Skin of body (tissue), 1 donor: ENCODE measurements at regions not wholly inside any gene's neighbourhood (a gene's known extent, or its start where the extent isn't known, plus 50 kb on each side); places are given as distances from the start of the nearest gene placed in this dataset.
"Not testable (repeated sequence)": the region's sequence is repeated elsewhere in the genome, so short reads cannot be mapped to it uniquely, and the experiment has no call there.

Experiments
- DNase-seq: peaks from one replicate; lab custom pipeline; 2025; lab: John Stamatoyannopoulos, UW

- no peak for DNase-seq
Observed at GRCh38 chr4:159547645-159548308, 444.9 kb downstream of the RAPGEF2 start.

- DNase-seq: no peak
Observed at GRCh38 chr4:159549098-159549518, 446.2 kb downstream of the RAPGEF2 start.

GRCh38 chr4:159551281-159551680 is 448.4 kb downstream of the RAPGEF2 start:
- no peak for DNase-seq

- DNase-seq: no peak
Observed at GRCh38 chr4:159552979-159553768, 450.3 kb downstream of the RAPGEF2 start.

- DNase-seq: no peak
Observed at GRCh38 chr4:159555873-159556272, 453.0 kb downstream of the RAPGEF2 start.

- DNase-seq: peak; percentile 72
Observed at GRCh38 chr4:159562366-159562765, 459.5 kb downstream of the RAPGEF2 start.

- DNase-seq: no peak
Observed at GRCh38 chr4:159563257-159563656, 460.4 kb downstream of the RAPGEF2 start.

- DNase-seq: no peak
Observed at GRCh38 chr4:159564615-159565014, 461.7 kb downstream of the RAPGEF2 start.

- no peak for DNase-seq
Observed at GRCh38 chr4:159566786-159567185, 463.9 kb downstream of the RAPGEF2 start.

- DNase-seq: no peak
Observed at GRCh38 chr4:159577241-159577640, 474.4 kb downstream of the RAPGEF2 start.

- no peak for DNase-seq
Observed at GRCh38 chr4:159582685-159583084, 479.8 kb downstream of the RAPGEF2 start.

- no peak for DNase-seq
Observed at GRCh38 chr4:159592898-159593556, 490.1 kb downstream of the RAPGEF2 start.

- no peak for DNase-seq
Observed at GRCh38 chr4:159593681-159594080, 490.8 kb downstream of the RAPGEF2 start.

GRCh38 chr4:159594576-159594975 is 491.7 kb downstream of the RAPGEF2 start:
- no peak for DNase-seq

- not testable (repeated sequence) for DNase-seq
Observed at GRCh38 chr4:159595101-159595500, 492.2 kb downstream of the RAPGEF2 start.

GRCh38 chr4:159598602-159599001 is 495.7 kb downstream of the RAPGEF2 start:
- no peak for DNase-seq

GRCh38 chr4:159600061-159600460 is 497.2 kb downstream of the RAPGEF2 start:
- DNase-seq: no peak

- DNase-seq: no peak
Observed at GRCh38 chr4:159604781-159605180, 501.9 kb downstream of the RAPGEF2 start.

GRCh38 chr4:159606835-159607234 is 504.0 kb downstream of the RAPGEF2 start:
- no peak for DNase-seq

GRCh38 chr4:159607809-159608208 is 504.9 kb downstream of the RAPGEF2 start:
- DNase-seq: no peak

GRCh38 chr4:159608436-159608835 is 505.6 kb downstream of the RAPGEF2 start:
- no peak for DNase-seq

GRCh38 chr4:159632031-159632430 is 529.2 kb downstream of the RAPGEF2 start:
- no peak for DNase-seq
